Renal pelvis (tissue), 1 donor: ENCODE measurements at regions not wholly inside any gene's neighbourhood (a gene's known extent, or its start where the extent isn't known, plus 50 kb on each side); places are given as distances from the start of the nearest gene placed in this dataset.
"Not testable (repeated sequence)": the region's sequence is repeated elsewhere in the genome, so short reads cannot be mapped to it uniquely, and the experiment has no call there.

Experiments used
- DNase-seq: peaks from one replicate; pipeline ENCODE4 v3.0.0-alpha.2; 2013

- no peak for DNase-seq
Measured at GRCh38 chr20:40931410-40932044, 97.1 kb upstream of the TOP1 start.

GRCh38 chr20:40932436-40932835 lies 96.2 kb upstream of the TOP1 start:
- no peak for DNase-seq

GRCh38 chr20:40933758-40934157 lies 94.9 kb upstream of the TOP1 start:
- DNase-seq: no peak

GRCh38 chr20:40938020-40938419 lies 90.6 kb upstream of the TOP1 start:
- DNase-seq: no peak

- no peak for DNase-seq
Measured at GRCh38 chr20:40939667-40940066, 89.0 kb upstream of the TOP1 start.

- no peak for DNase-seq
Measured at GRCh38 chr20:40941133-40941610, 87.5 kb upstream of the TOP1 start.

GRCh38 chr20:40942006-40942405 lies 86.6 kb upstream of the TOP1 start:
- DNase-seq: no peak

GRCh38 chr20:40942775-40943174 lies 85.8 kb upstream of the TOP1 start:
- DNase-seq: no peak

GRCh38 chr20:40943591-40943990 lies 85.0 kb upstream of the TOP1 start:
- no peak for DNase-seq

- no peak for DNase-seq
Measured at GRCh38 chr20:40945189-40945588, 83.4 kb upstream of the TOP1 start.

GRCh38 chr20:40945754-40946450 lies 82.7 kb upstream of the TOP1 start:
- DNase-seq: peak; percentile 80

- no peak for DNase-seq
Measured at GRCh38 chr20:40946451-40946850, 82.2 kb upstream of the TOP1 start.

GRCh38 chr20:40948465-40949267 lies 80.0 kb upstream of the TOP1 start:
- DNase-seq: no peak

- no peak for DNase-seq
Measured at GRCh38 chr20:40949346-40949745, 79.3 kb upstream of the TOP1 start.

- DNase-seq: no peak
Measured at GRCh38 chr20:40952136-40952535, 76.5 kb upstream of the TOP1 start.

- DNase-seq: no peak
Measured at GRCh38 chr20:40953416-40953815, 75.2 kb upstream of the TOP1 start.

GRCh38 chr20:40953856-40954255 lies 74.8 kb upstream of the TOP1 start:
- no peak for DNase-seq

GRCh38 chr20:40954521-40955165 lies 74.0 kb upstream of the TOP1 start:
- DNase-seq: no peak

- DNase-seq: no peak
Measured at GRCh38 chr20:40955326-40955725, 73.3 kb upstream of the TOP1 start.

GRCh38 chr20:40955826-40956225 lies 72.8 kb upstream of the TOP1 start:
- DNase-seq: not testable (repeated sequence)

- DNase-seq: peak; percentile 31
Measured at GRCh38 chr20:40956542-40957264, 71.9 kb upstream of the TOP1 start.
